Vagina (tissue), 2 donors: ENCODE measurements at regions not wholly inside any gene's neighbourhood (a gene's known extent, or its start where the extent isn't known, plus 50 kb on each side); places are given as distances from the start of the nearest gene placed in this dataset.

Source experiments
- DNase-seq, 2 donors: peaks; one replicate each; pipeline ENCODE4 v3.0.0-alpha.2; 2017; ENCODE audit errors: extremely low spot score in 2 of 2
- H3K27ac ChIP-seq: fragments of 200-600 bp; sonication (generic); one replicate; pipeline ENCODE4 v1.5.1; 2019
- H3K27me3 ChIP-seq: fragments of 200-600 bp; sonication (generic); one replicate; pipeline ENCODE4 v1.5.1; 2019
- H3K36me3 ChIP-seq, 2 donors: fragments of 200-600 bp; sonication (generic); one replicate each; pipeline ENCODE4 v1.5.1; 2017 to 2019
- H3K4me1 ChIP-seq: fragments of 200-600 bp; sonication (generic); one replicate; pipeline ENCODE4 v1.5.1; 2019
- H3K4me3 ChIP-seq, 2 donors: fragments of 200-600 bp; sonication (generic); 1 replicate in 1 of 2; 2 replicates in 1 of 2; pipeline ENCODE4 v1.5.1; 2016 to 2019
- H3K9me3 ChIP-seq: fragments of 200-600 bp; sonication (generic); one replicate; pipeline ENCODE4 v1.5.1; 2019
- POLR2A ChIP-seq, 2 donors: fragments of 450-650 bp; IDR thresholded peaks; one replicate each; pipeline ENCODE4 v1.6.1; 2017; ENCODE audit warnings: antibody characterized with exemption in 2 of 2, mild to moderate bottlenecking in 2 of 2, moderate library complexity in 2 of 2
- POLR2AphosphoS5 ChIP-seq, 2 donors: sonication (generic); formaldehyde crosslinking; IDR thresholded peaks; one replicate each; pipeline ENCODE4 v1.9.0; 2017; ENCODE audit warnings: antibody characterized with exemption in 2 of 2, mild to moderate bottlenecking in 2 of 2, low read depth in 1 of 2; ENCODE audit not compliant: insufficient read depth in 1 of 2
- intact Hi-C: fragments of 100-400 bp; cut with DNase I; formaldehyde crosslinking; loops from one replicate; pipeline ENCODE4 v1.15.1; 2023
- TF ChIP-seq, protein P1 (sequence below), 3 experiments: fragments of 450-650 bp in 2 of 3; fragments of 200-600 bp in 1 of 3; sonication (generic) in 1 of 3; IDR thresholded peaks; one replicate each; pipeline ENCODE4 v1.5.1; 2017 to 2019; ENCODE audit warnings: antibody characterized with exemption in 3 of 3, mild to moderate bottlenecking in 2 of 3, moderate library complexity in 2 of 3

DNA sequence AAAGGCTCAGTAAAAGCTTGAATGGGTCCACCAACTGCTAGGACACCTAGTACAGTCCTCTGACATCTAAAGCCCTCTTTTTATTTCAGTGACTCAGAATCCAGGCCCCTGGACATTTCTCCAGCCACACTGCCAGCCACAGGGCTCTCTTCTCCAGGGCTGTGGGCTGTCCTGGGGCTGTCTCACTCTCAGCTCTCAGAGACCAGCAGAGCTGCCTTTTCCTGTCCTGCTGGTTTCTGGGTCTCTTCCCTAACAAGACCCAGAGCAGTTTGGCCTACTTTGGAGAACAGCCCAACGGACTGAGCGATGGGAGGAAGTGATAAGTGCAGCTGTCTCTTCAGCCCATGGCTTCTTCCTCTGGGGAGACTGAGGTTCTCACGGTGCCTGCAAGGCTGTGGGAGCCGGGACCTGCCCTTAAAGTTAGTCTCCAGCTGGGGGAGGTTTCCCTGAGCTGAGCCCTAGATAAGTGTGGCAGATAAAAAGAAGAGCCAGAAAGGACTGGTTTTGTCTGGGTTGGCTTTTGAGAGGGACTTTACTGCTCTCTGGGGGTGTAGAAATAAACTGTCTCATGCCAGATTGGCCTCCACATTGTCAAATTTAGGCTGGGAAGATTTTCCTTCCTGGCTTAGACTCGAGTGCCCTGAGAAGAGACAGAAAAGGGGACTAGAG is 979.8 kb downstream of the VRK1 start:
- Histone ChIP-seq H3K27me3 (no peaks in the 10 kb centered on the region), H3K4me1 (no peaks in the 10 kb centered on the region), H3K9me3 (no peaks in the 10 kb centered on the region), H3K4me3 (no peak overlapping the region), H3K36me3 (no peaks in the 10 kb centered on the region), H3K27ac (no peak overlapping the region)
- DNase-seq: no peak
- intact Hi-C loops: no loop called here
- no peak for TF ChIP-seq POLR2A (IDR thresholded peaks at IDR 0.05)
- TF ChIP-seq, protein P1, sequence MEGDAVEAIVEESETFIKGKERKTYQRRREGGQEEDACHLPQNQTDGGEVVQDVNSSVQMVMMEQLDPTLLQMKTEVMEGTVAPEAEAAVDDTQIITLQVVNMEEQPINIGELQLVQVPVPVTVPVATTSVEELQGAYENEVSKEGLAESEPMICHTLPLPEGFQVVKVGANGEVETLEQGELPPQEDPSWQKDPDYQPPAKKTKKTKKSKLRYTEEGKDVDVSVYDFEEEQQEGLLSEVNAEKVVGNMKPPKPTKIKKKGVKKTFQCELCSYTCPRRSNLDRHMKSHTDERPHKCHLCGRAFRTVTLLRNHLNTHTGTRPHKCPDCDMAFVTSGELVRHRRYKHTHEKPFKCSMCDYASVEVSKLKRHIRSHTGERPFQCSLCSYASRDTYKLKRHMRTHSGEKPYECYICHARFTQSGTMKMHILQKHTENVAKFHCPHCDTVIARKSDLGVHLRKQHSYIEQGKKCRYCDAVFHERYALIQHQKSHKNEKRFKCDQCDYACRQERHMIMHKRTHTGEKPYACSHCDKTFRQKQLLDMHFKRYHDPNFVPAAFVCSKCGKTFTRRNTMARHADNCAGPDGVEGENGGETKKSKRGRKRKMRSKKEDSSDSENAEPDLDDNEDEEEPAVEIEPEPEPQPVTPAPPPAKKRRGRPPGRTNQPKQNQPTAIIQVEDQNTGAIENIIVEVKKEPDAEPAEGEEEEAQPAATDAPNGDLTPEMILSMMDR (IDR thresholded peaks at IDR 0.05): no peak
- no peak for TF ChIP-seq POLR2AphosphoS5 (IDR thresholded peaks at IDR 0.05; ENCODE audit: insufficient read depth in 1 of 2, low read depth in 1 of 2)

DNA sequence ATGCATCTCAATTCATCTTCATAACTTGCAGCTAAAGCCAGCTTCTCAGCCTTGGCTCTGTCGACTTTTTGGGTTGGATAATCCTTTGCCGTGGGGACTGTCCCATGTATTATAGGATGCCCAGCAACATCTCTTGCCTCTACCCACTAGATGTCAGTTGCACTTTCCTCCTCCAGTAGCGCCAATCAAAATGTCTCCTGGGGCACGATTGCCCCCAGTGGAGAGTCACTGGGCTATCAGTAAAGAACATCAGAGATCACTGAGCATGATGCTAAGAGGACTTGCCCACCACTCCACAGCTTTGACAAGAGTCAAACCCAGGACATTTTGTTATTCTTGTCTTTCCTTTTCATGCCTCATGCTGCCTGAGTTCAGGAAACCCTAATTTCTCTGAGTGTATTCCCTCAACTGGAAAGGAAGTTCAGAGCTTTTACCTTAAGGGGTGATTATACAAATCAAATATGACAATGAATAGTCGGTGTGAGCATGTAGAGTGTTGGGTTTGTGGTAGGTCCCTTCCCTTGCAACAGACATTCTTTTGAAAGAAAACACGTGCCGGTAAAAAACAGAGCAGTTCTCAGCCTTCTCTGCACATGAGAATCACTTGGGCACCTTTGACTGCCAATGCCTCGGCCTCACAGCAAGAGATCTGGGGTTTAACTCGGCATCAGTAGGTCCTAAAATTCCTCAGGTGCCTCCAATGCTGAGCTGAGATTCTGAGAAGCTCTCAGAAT is 980.6 kb downstream of the VRK1 start:
- no peaks in the 10 kb centered on the region for H3K9me3 ChIP-seq
- no peak for DNase-seq
- intact Hi-C loops: no loop called here

DNA sequence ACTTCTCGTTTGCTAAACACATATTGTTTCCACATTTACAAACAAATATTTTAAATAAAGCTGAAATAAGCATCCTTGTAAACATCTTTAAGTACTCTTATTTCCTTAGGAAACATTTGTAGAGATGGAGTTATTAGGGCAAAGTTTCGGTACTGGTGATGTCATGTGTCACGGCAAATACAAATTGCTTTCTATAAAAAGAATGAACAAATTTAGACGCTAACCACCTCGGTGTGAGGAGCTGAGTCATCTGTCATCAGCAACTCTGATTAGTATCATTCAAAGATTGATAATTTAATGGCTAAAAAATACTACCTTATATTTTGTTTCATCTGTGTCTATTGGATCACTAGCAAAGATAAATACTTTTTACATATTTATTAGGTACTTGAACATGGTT is 982.0 kb downstream of the VRK1 start:
- H3K9me3 ChIP-seq: no peaks in the 10 kb centered on the region
- no peak overlapping the region for H3K27ac ChIP-seq
- H3K36me3 ChIP-seq: no peaks in the 10 kb centered on the region
- no peak overlapping the region for H3K4me3 ChIP-seq
- intact Hi-C loops: no loop called here
- DNase-seq: no peak
- H3K4me1 ChIP-seq: no peaks in the 10 kb centered on the region
- H3K27me3 ChIP-seq: no peaks in the 10 kb centered on the region
- TF ChIP-seq POLR2AphosphoS5 (IDR thresholded peaks at IDR 0.05; ENCODE audit: insufficient read depth in 1 of 2, low read depth in 1 of 2) (no peak), POLR2A (IDR thresholded peaks at IDR 0.05) (no peak)
- TF ChIP-seq, protein P1 (IDR thresholded peaks at IDR 0.05): no peak

More for the DNA sequence above, 980.6 kb downstream of the VRK1 start:
- Histone ChIP-seq H3K27me3 (no peaks in the 10 kb centered on the region), H3K4me1 (no peaks in the 10 kb centered on the region), H3K36me3 (no peaks in the 10 kb centered on the region), H3K4me3 (no peak overlapping the region), H3K27ac (no peak overlapping the region)
- TF ChIP-seq, protein P1 (IDR thresholded peaks at IDR 0.05): no peak
- no peak for TF ChIP-seq POLR2A (IDR thresholded peaks at IDR 0.05)
- no peak for TF ChIP-seq POLR2AphosphoS5 (IDR thresholded peaks at IDR 0.05; ENCODE audit: insufficient read depth in 1 of 2, low read depth in 1 of 2)

DNA sequence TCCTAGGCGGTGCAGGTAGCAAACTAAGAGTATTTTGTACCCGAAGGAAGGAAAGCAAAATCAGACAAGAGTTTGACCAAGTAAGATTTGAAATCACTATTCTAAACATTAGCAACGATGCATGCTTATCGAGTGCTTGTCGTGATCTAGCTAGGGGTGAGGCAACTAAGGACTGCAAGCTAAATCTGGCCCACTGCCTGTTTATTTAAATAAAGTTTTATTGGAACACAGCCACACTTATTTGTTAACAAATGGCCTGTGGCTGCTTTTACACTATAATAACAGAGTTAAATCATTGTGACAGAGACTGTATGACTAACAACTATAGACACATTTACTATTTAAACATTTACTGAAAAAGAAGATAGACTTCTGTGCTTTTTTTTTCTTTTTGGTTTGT is 983.6 kb downstream of the VRK1 start:
- Histone ChIP-seq H3K36me3 (no peaks in the 10 kb centered on the region), H3K4me1 (no peaks in the 10 kb centered on the region), H3K27ac (no peak overlapping the region), H3K4me3 (no peak overlapping the region), H3K27me3 (no peaks in the 10 kb centered on the region), H3K9me3 (no peaks in the 10 kb centered on the region)
- DNase-seq: no peak
- intact Hi-C loops: no loop called here
- TF ChIP-seq POLR2AphosphoS5 (IDR thresholded peaks at IDR 0.05; ENCODE audit: insufficient read depth in 1 of 2, low read depth in 1 of 2): no peak
- TF ChIP-seq, protein P1 (IDR thresholded peaks at IDR 0.05): no peak
- no peak for TF ChIP-seq POLR2A (IDR thresholded peaks at IDR 0.05)

DNA sequence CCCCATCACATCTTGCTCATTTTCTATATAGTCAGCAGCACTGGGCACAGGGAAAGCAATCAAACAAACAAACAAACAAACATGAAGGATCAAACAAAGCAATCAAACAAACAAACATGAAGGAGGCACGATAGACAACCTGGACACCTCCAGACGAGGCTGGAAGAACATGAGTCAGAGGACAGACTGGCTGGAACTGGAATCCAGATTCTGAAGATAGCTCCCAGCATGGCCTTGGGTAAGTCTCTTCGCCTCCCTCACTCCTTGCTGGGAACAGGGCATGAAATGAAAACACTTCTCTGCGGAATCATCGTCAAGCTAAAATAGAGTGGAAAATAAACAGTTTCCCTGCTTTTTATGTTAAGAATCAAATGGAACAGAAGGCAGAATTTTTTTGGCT is 984.8 kb downstream of the VRK1 start:
- H3K36me3 ChIP-seq: no peaks in the 10 kb centered on the region
- TF ChIP-seq POLR2AphosphoS5 (IDR thresholded peaks at IDR 0.05; ENCODE audit: insufficient read depth in 1 of 2, low read depth in 1 of 2) (no peak), POLR2A (IDR thresholded peaks at IDR 0.05) (no peak)
- TF ChIP-seq, protein P1 (IDR thresholded peaks at IDR 0.05): no peak
- H3K9me3 ChIP-seq: no peaks in the 10 kb centered on the region
- intact Hi-C loops: no loop called here
- H3K27ac ChIP-seq: no peak overlapping the region
- H3K4me3 ChIP-seq: no peak overlapping the region
- no peaks in the 10 kb centered on the region for H3K27me3 ChIP-seq
- no peaks in the 10 kb centered on the region for H3K4me1 ChIP-seq
- peak in 1 of 2 donors; percentile 22 for DNase-seq
